ENCODE measurements at regions not wholly inside any gene's neighbourhood (a gene's known extent, or its start where the extent isn't known, plus 50 kb on each side); places are given as distances from the start of the nearest gene placed in this dataset.

DNA sequence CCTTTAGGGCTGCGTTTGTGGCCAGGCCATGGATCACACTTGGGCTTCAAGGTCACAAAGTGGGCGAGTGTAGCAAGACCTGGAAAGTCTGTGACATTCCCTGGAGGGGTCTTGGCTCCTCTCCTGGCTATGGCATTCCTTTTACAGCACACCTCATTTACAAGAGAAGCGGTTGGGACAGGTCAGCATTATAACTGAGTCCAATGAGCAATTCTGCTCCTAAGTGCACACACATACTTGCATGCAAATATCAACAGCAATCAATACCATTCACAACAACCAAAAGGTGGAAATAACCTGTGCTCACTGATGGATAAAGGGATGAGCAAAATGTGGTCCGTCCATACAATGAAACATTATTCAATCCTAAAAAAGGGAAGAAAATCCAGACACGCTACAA is 298.2 kb downstream of the CTTN start:
- H3K36me3 ChIP-seq (ENCODE audit: low read depth) = no peaks in the 10 kb centered on the region
- DNase-seq (ENCODE audit: low spot score) (no peak), ATAC-seq (ENCODE audit: low read depth) (no peak)
- no peaks in the 10 kb centered on the region for H3K9me3 ChIP-seq (ENCODE audit: severe bottlenecking)
- no peak overlapping the region for H3K27ac ChIP-seq (ENCODE audit: poor library complexity, severe bottlenecking)
- no peaks in the 10 kb centered on the region for H3K27me3 ChIP-seq (ENCODE audit: insufficient read depth, poor library complexity, severe bottlenecking)
- no peak overlapping the region for H3K4me3 ChIP-seq (ENCODE audit: severe bottlenecking)
- no peaks in the 10 kb centered on the region for H3K4me1 ChIP-seq (ENCODE audit: insufficient read depth, poor library complexity, severe bottlenecking)
- TF ChIP-seq, protein P1, sequence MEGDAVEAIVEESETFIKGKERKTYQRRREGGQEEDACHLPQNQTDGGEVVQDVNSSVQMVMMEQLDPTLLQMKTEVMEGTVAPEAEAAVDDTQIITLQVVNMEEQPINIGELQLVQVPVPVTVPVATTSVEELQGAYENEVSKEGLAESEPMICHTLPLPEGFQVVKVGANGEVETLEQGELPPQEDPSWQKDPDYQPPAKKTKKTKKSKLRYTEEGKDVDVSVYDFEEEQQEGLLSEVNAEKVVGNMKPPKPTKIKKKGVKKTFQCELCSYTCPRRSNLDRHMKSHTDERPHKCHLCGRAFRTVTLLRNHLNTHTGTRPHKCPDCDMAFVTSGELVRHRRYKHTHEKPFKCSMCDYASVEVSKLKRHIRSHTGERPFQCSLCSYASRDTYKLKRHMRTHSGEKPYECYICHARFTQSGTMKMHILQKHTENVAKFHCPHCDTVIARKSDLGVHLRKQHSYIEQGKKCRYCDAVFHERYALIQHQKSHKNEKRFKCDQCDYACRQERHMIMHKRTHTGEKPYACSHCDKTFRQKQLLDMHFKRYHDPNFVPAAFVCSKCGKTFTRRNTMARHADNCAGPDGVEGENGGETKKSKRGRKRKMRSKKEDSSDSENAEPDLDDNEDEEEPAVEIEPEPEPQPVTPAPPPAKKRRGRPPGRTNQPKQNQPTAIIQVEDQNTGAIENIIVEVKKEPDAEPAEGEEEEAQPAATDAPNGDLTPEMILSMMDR (IDR thresholded peaks at IDR 0.05; ENCODE audit: poor library complexity, severe bottlenecking) = no peak

DNA sequence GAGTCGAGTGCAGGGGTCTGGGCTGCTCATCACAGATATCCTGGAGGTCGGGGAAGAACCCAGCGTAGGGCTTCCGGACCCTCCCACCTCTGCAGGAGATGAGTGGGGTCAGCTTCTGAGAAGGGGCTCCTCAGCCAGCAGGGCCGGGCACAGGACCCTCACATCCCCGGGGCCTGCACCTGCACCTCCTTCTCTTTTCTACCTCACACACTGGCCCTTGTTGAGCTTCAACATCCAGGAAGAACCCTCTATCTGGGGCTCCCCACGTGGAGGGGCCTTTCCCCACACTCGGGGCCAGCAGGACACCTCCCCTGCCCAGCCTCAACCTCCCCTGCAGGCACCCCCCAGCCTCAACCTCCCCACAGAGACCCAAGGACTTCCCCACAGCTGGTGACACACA is 299.4 kb downstream of the CTTN start:
- ATAC-seq (ENCODE audit: low read depth) = no peak
- H3K27ac ChIP-seq (ENCODE audit: poor library complexity, severe bottlenecking) = no peak overlapping the region
- H3K4me3 ChIP-seq (ENCODE audit: severe bottlenecking) = no peak overlapping the region
- no peaks in the 10 kb centered on the region for H3K9me3 ChIP-seq (ENCODE audit: severe bottlenecking)
- no peak for DNase-seq (ENCODE audit: low spot score)
- TF ChIP-seq, protein P1 (IDR thresholded peaks at IDR 0.05; ENCODE audit: poor library complexity, severe bottlenecking) = no peak
- H3K4me1 ChIP-seq (ENCODE audit: insufficient read depth, poor library complexity, severe bottlenecking) = no peaks in the 10 kb centered on the region
- H3K27me3 ChIP-seq (ENCODE audit: insufficient read depth, poor library complexity, severe bottlenecking) = no peaks in the 10 kb centered on the region
- H3K36me3 ChIP-seq (ENCODE audit: low read depth) = no peaks in the 10 kb centered on the region

DNA sequence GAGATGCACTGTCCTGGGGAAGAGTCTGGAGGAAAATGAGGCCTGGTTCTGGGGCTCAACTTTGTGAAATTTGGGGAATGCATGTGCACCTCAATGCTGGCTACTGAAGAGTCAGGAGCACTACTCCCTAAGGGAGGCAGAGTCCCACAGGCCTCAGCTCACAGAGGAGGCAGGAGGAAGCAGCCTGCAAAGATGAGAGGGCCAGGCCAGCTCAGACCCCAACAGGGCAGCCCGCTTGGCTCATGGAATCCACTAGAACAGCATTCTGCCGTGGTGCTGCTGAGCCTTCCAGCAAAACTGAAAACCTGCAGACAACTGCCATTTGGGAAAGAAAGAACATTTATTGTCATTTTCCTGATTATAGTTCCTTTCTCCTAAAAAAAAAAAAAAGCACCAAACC is 300.5 kb downstream of the CTTN start:
- Histone ChIP-seq H3K27ac (ENCODE audit: poor library complexity, severe bottlenecking) (no peak overlapping the region), H3K36me3 (ENCODE audit: low read depth) (no peaks in the 10 kb centered on the region), H3K9me3 (ENCODE audit: severe bottlenecking) (no peaks in the 10 kb centered on the region), H3K4me3 (ENCODE audit: severe bottlenecking) (no peak overlapping the region), H3K27me3 (ENCODE audit: insufficient read depth, poor library complexity, severe bottlenecking) (no peaks in the 10 kb centered on the region), H3K4me1 (ENCODE audit: insufficient read depth, poor library complexity, severe bottlenecking) (no peaks in the 10 kb centered on the region)
- TF ChIP-seq, protein P1 (IDR thresholded peaks at IDR 0.05; ENCODE audit: poor library complexity, severe bottlenecking) = no peak
- ATAC-seq (ENCODE audit: low read depth) (no peak), DNase-seq (ENCODE audit: low spot score) (no peak)

DNA sequence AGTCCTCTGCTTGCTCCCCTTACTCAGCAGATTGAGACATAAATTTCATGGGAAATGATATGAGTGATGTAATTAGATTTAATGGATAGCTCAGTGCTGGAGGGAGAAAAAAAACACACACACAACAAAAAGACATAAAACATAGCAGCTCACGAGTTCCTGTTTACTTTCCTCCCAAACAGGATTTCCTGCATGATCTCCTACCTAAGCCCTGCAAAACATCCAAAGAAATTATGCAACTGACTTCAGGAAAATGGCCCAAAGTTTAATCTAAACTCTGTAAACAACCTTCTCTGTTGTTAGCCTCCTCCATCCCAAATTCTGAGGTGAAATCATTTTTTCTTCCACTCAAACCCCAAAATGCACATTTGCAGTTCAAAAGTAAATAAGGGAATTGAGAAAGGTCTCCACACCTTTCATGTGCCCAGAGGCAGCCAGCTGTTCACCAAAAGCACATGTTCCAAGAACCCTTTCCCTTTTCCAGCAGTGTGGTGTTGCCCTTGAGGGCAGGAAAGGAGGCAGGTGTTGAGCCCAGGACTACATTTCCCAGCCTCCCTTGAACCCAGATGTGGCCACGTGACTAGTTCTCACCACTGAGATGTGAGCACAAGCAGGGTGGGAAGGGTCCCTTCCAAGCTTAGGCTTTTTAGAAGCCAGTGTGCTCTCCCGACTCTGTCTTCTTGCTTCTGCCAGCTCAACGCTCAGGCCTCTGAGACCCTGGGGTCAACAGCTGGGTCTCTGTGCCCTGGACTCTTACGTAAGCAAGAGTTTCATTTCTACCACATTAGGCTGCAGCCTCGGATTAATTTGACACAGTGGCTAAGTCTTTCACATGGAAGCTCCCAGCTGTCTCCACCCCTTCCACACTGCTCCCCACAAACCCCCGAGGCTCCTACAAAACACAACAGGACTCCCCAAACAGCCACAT is 301.2 kb downstream of the CTTN start:
- H3K4me3 ChIP-seq (ENCODE audit: severe bottlenecking) = no peak overlapping the region
- TF ChIP-seq, protein P1 (IDR thresholded peaks at IDR 0.05; ENCODE audit: poor library complexity, severe bottlenecking) = no peak
- no peak overlapping the region for H3K27ac ChIP-seq (ENCODE audit: poor library complexity, severe bottlenecking)
- H3K36me3 ChIP-seq (ENCODE audit: low read depth) = no peaks in the 10 kb centered on the region
- H3K27me3 ChIP-seq (ENCODE audit: insufficient read depth, poor library complexity, severe bottlenecking) = no peaks in the 10 kb centered on the region
- ATAC-seq (ENCODE audit: low read depth) = no peak
- no peaks in the 10 kb centered on the region for H3K9me3 ChIP-seq (ENCODE audit: severe bottlenecking)
- DNase-seq (ENCODE audit: low spot score) = no peak
- H3K4me1 ChIP-seq (ENCODE audit: insufficient read depth, poor library complexity, severe bottlenecking) = no peaks in the 10 kb centered on the region

DNA sequence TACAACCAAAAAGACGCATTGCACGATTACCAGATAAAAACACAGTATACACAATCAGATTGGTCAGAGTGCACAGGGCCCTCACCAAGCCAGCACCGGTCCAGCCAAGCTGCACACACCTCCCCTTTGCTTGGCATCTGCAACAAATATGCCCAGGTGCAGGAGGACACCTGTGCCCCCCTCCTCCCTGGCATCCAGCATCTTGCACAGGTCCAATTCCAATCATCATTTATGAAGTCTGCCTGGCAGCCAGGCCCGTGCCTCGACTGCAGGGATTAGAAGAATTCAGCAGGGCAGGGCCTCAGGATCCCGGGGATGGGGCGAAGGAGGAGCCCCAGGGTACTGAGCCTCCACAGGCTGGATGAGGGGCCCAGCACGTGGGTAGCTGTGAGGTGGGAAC is 302.1 kb downstream of the CTTN start:
- DNase-seq (ENCODE audit: low spot score) (no peak), ATAC-seq (ENCODE audit: low read depth) (no peak)
- Histone ChIP-seq H3K36me3 (ENCODE audit: low read depth) (no peaks in the 10 kb centered on the region), H3K4me3 (ENCODE audit: severe bottlenecking) (no peak overlapping the region), H3K27ac (ENCODE audit: poor library complexity, severe bottlenecking) (no peak overlapping the region), H3K27me3 (ENCODE audit: insufficient read depth, poor library complexity, severe bottlenecking) (no peaks in the 10 kb centered on the region), H3K4me1 (ENCODE audit: insufficient read depth, poor library complexity, severe bottlenecking) (no peaks in the 10 kb centered on the region), H3K9me3 (ENCODE audit: severe bottlenecking) (no peaks in the 10 kb centered on the region)
- TF ChIP-seq, protein P1 (IDR thresholded peaks at IDR 0.05; ENCODE audit: poor library complexity, severe bottlenecking) = no peak

All from RWPE2 (cell line).